Vagina (tissue), 2 donors: ENCODE measurements at regions not wholly inside any gene's neighbourhood (a gene's known extent, or its start where the extent isn't known, plus 50 kb on each side); places are given as distances from the start of the nearest gene placed in this dataset.

Source experiments
- DNase-seq, 2 donors: peaks; one replicate each; pipeline ENCODE4 v3.0.0-alpha.2; 2017; ENCODE audit errors: extremely low spot score in 2 of 2
- H3K27ac ChIP-seq: fragments of 200-600 bp; sonication (generic); one replicate; pipeline ENCODE4 v1.5.1; 2019
- H3K27me3 ChIP-seq: fragments of 200-600 bp; sonication (generic); one replicate; pipeline ENCODE4 v1.5.1; 2019
- H3K36me3 ChIP-seq, 2 donors: fragments of 200-600 bp; sonication (generic); one replicate each; pipeline ENCODE4 v1.5.1; 2017 to 2019
- H3K4me1 ChIP-seq: fragments of 200-600 bp; sonication (generic); one replicate; pipeline ENCODE4 v1.5.1; 2019
- H3K4me3 ChIP-seq, 2 donors: fragments of 200-600 bp; sonication (generic); 1 replicate in 1 of 2; 2 replicates in 1 of 2; pipeline ENCODE4 v1.5.1; 2016 to 2019
- H3K9me3 ChIP-seq: fragments of 200-600 bp; sonication (generic); one replicate; pipeline ENCODE4 v1.5.1; 2019
- POLR2A ChIP-seq, 2 donors: fragments of 450-650 bp; IDR thresholded peaks; one replicate each; pipeline ENCODE4 v1.6.1; 2017; ENCODE audit warnings: antibody characterized with exemption in 2 of 2, mild to moderate bottlenecking in 2 of 2, moderate library complexity in 2 of 2
- POLR2AphosphoS5 ChIP-seq, 2 donors: sonication (generic); formaldehyde crosslinking; IDR thresholded peaks; one replicate each; pipeline ENCODE4 v1.9.0; 2017; ENCODE audit warnings: antibody characterized with exemption in 2 of 2, mild to moderate bottlenecking in 2 of 2, low read depth in 1 of 2; ENCODE audit not compliant: insufficient read depth in 1 of 2
- intact Hi-C: fragments of 100-400 bp; cut with DNase I; formaldehyde crosslinking; loops from one replicate; pipeline ENCODE4 v1.15.1; 2023
- TF ChIP-seq, protein P1 (sequence below), 3 experiments: fragments of 450-650 bp in 2 of 3; fragments of 200-600 bp in 1 of 3; sonication (generic) in 1 of 3; IDR thresholded peaks; one replicate each; pipeline ENCODE4 v1.5.1; 2017 to 2019; ENCODE audit warnings: antibody characterized with exemption in 3 of 3, mild to moderate bottlenecking in 2 of 3, moderate library complexity in 2 of 3

DNA sequence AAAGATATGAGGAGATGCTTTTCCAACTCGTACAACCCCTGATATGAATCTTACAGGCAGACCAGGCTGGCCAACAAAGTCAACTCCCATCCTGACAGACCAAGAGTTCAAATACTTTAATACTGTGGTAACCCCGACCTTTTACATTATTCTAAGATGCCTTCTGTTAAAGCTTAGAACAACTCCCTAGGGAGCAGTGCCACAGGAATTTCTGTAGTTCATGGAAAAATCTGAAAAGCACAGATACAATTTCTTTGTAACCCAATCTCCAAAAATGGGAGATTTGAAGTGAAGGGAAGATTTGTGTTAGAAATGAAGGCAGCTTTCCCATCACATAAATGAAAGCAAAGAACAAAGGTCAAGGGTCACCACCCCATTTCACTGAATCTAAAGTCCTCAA is 151.3 kb upstream of the BEND6 start:
- no peak overlapping the region for H3K27ac ChIP-seq
- DNase-seq, result no peak
- intact Hi-C loops, result no loop called here
- no peaks in the 10 kb centered on the region for H3K9me3 ChIP-seq
- H3K4me3 ChIP-seq, result no peak overlapping the region
- TF ChIP-seq, protein P1, sequence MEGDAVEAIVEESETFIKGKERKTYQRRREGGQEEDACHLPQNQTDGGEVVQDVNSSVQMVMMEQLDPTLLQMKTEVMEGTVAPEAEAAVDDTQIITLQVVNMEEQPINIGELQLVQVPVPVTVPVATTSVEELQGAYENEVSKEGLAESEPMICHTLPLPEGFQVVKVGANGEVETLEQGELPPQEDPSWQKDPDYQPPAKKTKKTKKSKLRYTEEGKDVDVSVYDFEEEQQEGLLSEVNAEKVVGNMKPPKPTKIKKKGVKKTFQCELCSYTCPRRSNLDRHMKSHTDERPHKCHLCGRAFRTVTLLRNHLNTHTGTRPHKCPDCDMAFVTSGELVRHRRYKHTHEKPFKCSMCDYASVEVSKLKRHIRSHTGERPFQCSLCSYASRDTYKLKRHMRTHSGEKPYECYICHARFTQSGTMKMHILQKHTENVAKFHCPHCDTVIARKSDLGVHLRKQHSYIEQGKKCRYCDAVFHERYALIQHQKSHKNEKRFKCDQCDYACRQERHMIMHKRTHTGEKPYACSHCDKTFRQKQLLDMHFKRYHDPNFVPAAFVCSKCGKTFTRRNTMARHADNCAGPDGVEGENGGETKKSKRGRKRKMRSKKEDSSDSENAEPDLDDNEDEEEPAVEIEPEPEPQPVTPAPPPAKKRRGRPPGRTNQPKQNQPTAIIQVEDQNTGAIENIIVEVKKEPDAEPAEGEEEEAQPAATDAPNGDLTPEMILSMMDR (IDR thresholded peaks at IDR 0.05), result no peak
- TF ChIP-seq POLR2A (IDR thresholded peaks at IDR 0.05), result no peak
- no peak for TF ChIP-seq POLR2AphosphoS5 (IDR thresholded peaks at IDR 0.05; ENCODE audit: insufficient read depth in 1 of 2, low read depth in 1 of 2)
- H3K27me3 ChIP-seq, result no peaks in the 10 kb centered on the region
- no peaks in the 10 kb centered on the region for H3K36me3 ChIP-seq
- peaks cover 16% of the 10 kb centered on the region for H3K4me1 ChIP-seq

DNA sequence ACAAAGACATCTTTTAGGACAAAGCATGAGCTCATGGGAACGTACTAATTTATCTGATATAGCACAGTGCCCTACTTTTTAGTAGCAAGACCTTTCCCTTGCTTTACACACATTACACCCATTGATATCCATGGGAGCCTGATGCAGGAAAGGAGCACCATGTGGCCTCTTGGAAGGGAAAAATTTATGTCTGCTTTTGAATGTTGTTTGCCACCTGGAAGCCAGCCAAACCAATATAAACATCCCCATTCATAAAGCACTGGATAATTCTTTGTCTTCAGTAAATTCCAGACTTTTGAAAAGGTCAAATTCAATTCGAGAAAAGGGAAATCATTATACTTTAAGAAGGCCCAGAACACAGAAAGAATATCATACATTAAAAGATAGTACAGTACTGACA is 152.3 kb upstream of the BEND6 start:
- intact Hi-C loops, result no loop called here
- H3K4me3 ChIP-seq, result no peak overlapping the region
- no peak overlapping the region for H3K27ac ChIP-seq

GRCh38 chr6:56799989-56800388 is 154.9 kb upstream of the BEND6 start:
- DNase-seq, result no peak
- TF ChIP-seq POLR2A (IDR thresholded peaks at IDR 0.05) (no peak), POLR2AphosphoS5 (IDR thresholded peaks at IDR 0.05; ENCODE audit: insufficient read depth in 1 of 2, low read depth in 1 of 2) (no peak)
- TF ChIP-seq, protein P1 (IDR thresholded peaks at IDR 0.05), result no peak
- Histone ChIP-seq H3K9me3 (no peaks in the 10 kb centered on the region), H3K27ac (no peak overlapping the region), H3K4me1 (peaks cover 32% of the 10 kb centered on the region), H3K27me3 (no peaks in the 10 kb centered on the region), H3K4me3 (no peak overlapping the region), H3K36me3 (no peaks in the 10 kb centered on the region)
- intact Hi-C loops, result no loop called here

More for the DNA sequence above, 152.3 kb upstream of the BEND6 start:
- DNase-seq, result no peak
- no peak for TF ChIP-seq POLR2A (IDR thresholded peaks at IDR 0.05)
- TF ChIP-seq POLR2AphosphoS5 (IDR thresholded peaks at IDR 0.05; ENCODE audit: insufficient read depth in 1 of 2, low read depth in 1 of 2), result no peak
- TF ChIP-seq, protein P1 (IDR thresholded peaks at IDR 0.05), result no peak
- no peaks in the 10 kb centered on the region for H3K27me3 ChIP-seq
- H3K36me3 ChIP-seq, result no peaks in the 10 kb centered on the region
- no peaks in the 10 kb centered on the region for H3K9me3 ChIP-seq
- H3K4me1 ChIP-seq, result peaks cover 26% of the 10 kb centered on the region

- peak in 1 of 2 donors; percentile 53 for TF ChIP-seq POLR2AphosphoS5 (IDR thresholded peaks at IDR 0.05; ENCODE audit: insufficient read depth in 1 of 2, low read depth in 1 of 2)
- no peak for TF ChIP-seq POLR2A (IDR thresholded peaks at IDR 0.05)
- TF ChIP-seq, protein P1 (IDR thresholded peaks at IDR 0.05), result no peak
- no peaks in the 10 kb centered on the region for H3K9me3 ChIP-seq
- H3K36me3 ChIP-seq, result no peaks in the 10 kb centered on the region
- no peaks in the 10 kb centered on the region for H3K27me3 ChIP-seq
- peak overlapping the region; percentile 49 for H3K27ac ChIP-seq
- no peak overlapping the region for H3K4me3 ChIP-seq
- H3K4me1 ChIP-seq, result peaks cover 30% of the 10 kb centered on the region
- intact Hi-C loops, result no loop called here
- no peak for DNase-seq
These were observed 155.5 kb upstream of the DST start for GRCh38 chr6:56798163-56798562.

GRCh38 chr6:56796196-56796532 is 153.5 kb upstream of the DST start:
- no peak for DNase-seq
- H3K27ac ChIP-seq, result no peak overlapping the region
- H3K9me3 ChIP-seq, result no peaks in the 10 kb centered on the region
- intact Hi-C loops, result no loop called here
- H3K36me3 ChIP-seq, result no peaks in the 10 kb centered on the region
- H3K27me3 ChIP-seq, result no peaks in the 10 kb centered on the region
- H3K4me3 ChIP-seq, result no peak overlapping the region
- TF ChIP-seq POLR2AphosphoS5 (IDR thresholded peaks at IDR 0.05; ENCODE audit: insufficient read depth in 1 of 2, low read depth in 1 of 2) (no peak), POLR2A (IDR thresholded peaks at IDR 0.05) (no peak)
- TF ChIP-seq, protein P1 (IDR thresholded peaks at IDR 0.05), result no peak
- H3K4me1 ChIP-seq, result peaks cover 20% of the 10 kb centered on the region
